SK-N-MC (cell line): ENCODE measurements at regions not wholly inside any gene's neighbourhood (a gene's known extent, or its start where the extent isn't known, plus 50 kb on each side); places are given as distances from the start of the nearest gene placed in this dataset.

Source experiments
- EZH2 ChIP-seq: fragments of 200-600 bp; sonication (generic); IDR thresholded peaks from one replicate; pipeline ENCODE4 v1.6.1; 2017; ENCODE audit warnings: antibody characterized with exemption
- FOXP2 ChIP-seq: optimal IDR thresholded peaks from 2 replicates; pipeline ENCODE3; 2011; ENCODE audit warnings: mild to moderate bottlenecking, moderate library complexity; ENCODE audit not compliant: insufficient read depth; ENCODE audit errors: extremely low read length, control extremely low read depth
- POLR2AphosphoS5 ChIP-seq: IDR thresholded peaks from 2 replicates; pipeline ENCODE4 v1.6.1; 2012; ENCODE audit warnings: mild to moderate bottlenecking, low read depth, low read length, borderline replicate concordance

DNA sequence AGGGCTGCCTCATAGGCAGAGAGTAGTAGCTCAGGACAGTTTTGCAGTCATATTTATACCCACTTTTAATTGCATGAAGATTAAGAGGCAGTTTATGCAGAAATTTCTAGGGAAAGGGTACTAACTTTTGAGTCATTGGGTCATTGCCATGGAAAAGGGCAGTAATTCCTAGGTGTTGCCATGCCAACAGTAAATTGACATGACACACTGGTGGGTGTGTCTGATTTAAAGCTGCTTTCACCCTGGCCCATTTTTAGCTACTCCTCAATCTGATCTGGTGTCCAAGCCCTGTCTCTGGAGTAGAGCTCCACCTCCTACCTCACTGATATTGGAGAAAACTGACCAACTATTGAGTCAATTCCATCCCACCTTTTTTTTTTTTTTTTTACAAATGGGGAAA lies 161.5 kb upstream of the ZKSCAN2 start:
- TF ChIP-seq POLR2AphosphoS5 (no peak), EZH2 (no peak), FOXP2 (no peak)
